Panc1 (cell line): ENCODE measurements at regions not wholly inside any gene's neighbourhood (a gene's known extent, or its start where the extent isn't known, plus 50 kb on each side); places are given as distances from the start of the nearest gene placed in this dataset.

Source experiments
- ATAC-seq: fragments of 200-7000 bp; cut with Tn5 transposase; 2 replicates; pipeline ENCODE4 v1.9.1; 2020; ENCODE audit warnings: mild to moderate bottlenecking, moderate library complexity
- BruUV-seq: library from RNA; stranded (reverse); fragments of 400-500 nt; replicated peaks from 2 replicates; lab custom pipeline; 2021; lab: Mats Ljungman, UMichigan
- CTCF ChIA-PET: fragments of 300-600 bp; sonication (Branson Sonifier 250); formaldehyde crosslinking; loops from one replicate; lab custom pipeline; 2022; ENCODE audit warnings: antibody characterized with exemption; lab: Charles Lee
- POLR2A ChIA-PET: fragments of 300-600 bp; sonication (Branson Sonifier 250); formaldehyde crosslinking; loops from one replicate; lab custom pipeline; 2022; ENCODE audit warnings: antibody characterized with exemption; lab: Charles Lee
- DNase-seq: peaks from one replicate; pipeline ENCODE4 v3.0.0-alpha.2; 2010; ENCODE audit warnings: low read depth, low spot score
- H3K27ac ChIP-seq: 2 replicates; pipeline ENCODE4 v1.5.1; 2011; ENCODE audit warnings: mild to moderate bottlenecking, low read length, inconsistent platforms
- H3K27me3 ChIP-seq: fragments of 200-500 bp; sonication (Bioruptor generic); 2 replicates; pipeline ENCODE4 v1.6.0; 2014; ENCODE audit warnings: low read length, inconsistent platforms; ENCODE audit not compliant: control insufficient read depth, insufficient read depth
- H3K36me3 ChIP-seq: fragments of 200-500 bp; sonication (Bioruptor generic); 2 replicates; pipeline ENCODE4 v1.5.1; 2014; ENCODE audit warnings: inconsistent platforms, mild to moderate bottlenecking, low read length, moderate library complexity; ENCODE audit not compliant: control insufficient read depth, insufficient read depth
- H3K4me1 ChIP-seq: 2 replicates; pipeline ENCODE4 v1.5.1; 2011; ENCODE audit warnings: inconsistent platforms, mild to moderate bottlenecking, low read length, moderate library complexity; ENCODE audit not compliant: control insufficient read depth, insufficient read depth
- H3K4me3 ChIP-seq, 2 experiments: 2 replicates each; pipeline ENCODE4 v1.5.1; 2011 to 2012; ENCODE audit warnings: low read depth in 2 of 2, low read length in 2 of 2, mild to moderate bottlenecking in 2 of 2, inconsistent platforms in 1 of 2, moderate library complexity in 1 of 2
- H3K9me3 ChIP-seq: fragments of 200-500 bp; sonication (Bioruptor generic); 2 replicates; pipeline ENCODE4 v1.5.1; 2014; ENCODE audit warnings: low read depth, mild to moderate bottlenecking, inconsistent platforms, low read length, moderate library complexity; ENCODE audit not compliant: control insufficient read depth, insufficient read depth
- CTCF ChIP-seq: fragments of 450-650 bp; IDR thresholded peaks from 2 replicates; pipeline ENCODE4 v1.5.1; 2017; ENCODE audit warnings: mild to moderate bottlenecking
- POLR2AphosphoS5 ChIP-seq: IDR thresholded peaks from 2 replicates; pipeline ENCODE4 v1.6.1; 2012; ENCODE audit warnings: mild to moderate bottlenecking, low read depth, low read length, moderate library complexity
- REST ChIP-seq, 2 experiments: IDR thresholded peaks; 2 replicates each; pipeline ENCODE4 v1.6.1; 2011 to 2012; ENCODE audit warnings: low read depth in 2 of 2, control low read depth in 1 of 2, low read length in 1 of 2, mild to moderate bottlenecking in 1 of 2, moderate library complexity in 1 of 2; ENCODE audit not compliant: insufficient read depth in 1 of 2
- SIN3A ChIP-seq: IDR thresholded peaks from 2 replicates; pipeline ENCODE4 v1.6.1; 2012; ENCODE audit warnings: low read depth, mild to moderate bottlenecking, low read length, moderate library complexity, borderline replicate concordance; ENCODE audit not compliant: insufficient read depth
- TCF7L2 ChIP-seq: IDR thresholded peaks from 2 replicates; pipeline ENCODE4 v1.6.1; 2011; ENCODE audit warnings: mild to moderate bottlenecking, low read depth, low read length, inconsistent platforms
- in situ Hi-C: cut with HindIII; loops from 2 replicates; pipeline ENCODE4 v1.10.0; 2016; ENCODE audit warnings: low sequenced_read_pairs, low pct_unique_long_range_greater_than_20kb
- intact Hi-C: fragments of 100-400 bp; cut with micrococcal nuclease; formaldehyde crosslinking; loops from one replicate; pipeline ENCODE4 v1.10.0; 2022; ENCODE audit not compliant: unreplicated experiment

GRCh38 chr18:73688851-73689711 lies 458.6 kb downstream of the FBXO15 start:
- H3K36me3 ChIP-seq, result no peaks in the 10 kb centered on the region
- DNase-seq (no peak), ATAC-seq (no peak)
- ChIA-PET POLR2A (no interaction called here), CTCF (no interaction called here)
- in situ Hi-C loops (no loop called here), intact Hi-C loops (no loop called here)
- no TSS peak for BruUV-seq
- H3K4me1 ChIP-seq, result no peaks in the 10 kb centered on the region
- no peaks in the 10 kb centered on the region for H3K9me3 ChIP-seq
- H3K27ac ChIP-seq, result no peak overlapping the region
- TF ChIP-seq SIN3A (no peak), TCF7L2 (no peak), CTCF (no peak), POLR2AphosphoS5 (no peak), REST (IDR thresholded peaks at IDR 0.05; ENCODE audit: insufficient read depth in 1 of 2, low read depth in 2 of 2, low read length in 1 of 2) (no peak)
- no peaks in the 10 kb centered on the region for H3K27me3 ChIP-seq
- H3K4me3 ChIP-seq, result no peak overlapping the region

- Histone ChIP-seq H3K36me3 (no peaks in the 10 kb centered on the region), H3K4me3 (no peak overlapping the region), H3K27me3 (no peaks in the 10 kb centered on the region), H3K4me1 (no peaks in the 10 kb centered on the region), H3K9me3 (no peaks in the 10 kb centered on the region), H3K27ac (no peak overlapping the region)
- intact Hi-C loops (no loop called here), in situ Hi-C loops (no loop called here)
- POLR2A ChIA-PET, result no interaction called here
- CTCF ChIA-PET, result no interaction called here
- TF ChIP-seq SIN3A, result no peak
- no peak for TF ChIP-seq CTCF
- TF ChIP-seq POLR2AphosphoS5, result no peak
- TF ChIP-seq TCF7L2, result no peak
- no peak for TF ChIP-seq REST (IDR thresholded peaks at IDR 0.05; ENCODE audit: insufficient read depth in 1 of 2, low read depth in 2 of 2, low read length in 1 of 2)
- DNase-seq, result no peak
- ATAC-seq, result no peak
- BruUV-seq, result no TSS peak
Measured at GRCh38 chr18:73688161-73688560, 459.5 kb downstream of the FBXO15 start.
